ENCODE measurements at regions not wholly inside any gene's neighbourhood (a gene's known extent, or its start where the extent isn't known, plus 50 kb on each side); places are given as distances from the start of the nearest gene placed in this dataset.

DNA sequence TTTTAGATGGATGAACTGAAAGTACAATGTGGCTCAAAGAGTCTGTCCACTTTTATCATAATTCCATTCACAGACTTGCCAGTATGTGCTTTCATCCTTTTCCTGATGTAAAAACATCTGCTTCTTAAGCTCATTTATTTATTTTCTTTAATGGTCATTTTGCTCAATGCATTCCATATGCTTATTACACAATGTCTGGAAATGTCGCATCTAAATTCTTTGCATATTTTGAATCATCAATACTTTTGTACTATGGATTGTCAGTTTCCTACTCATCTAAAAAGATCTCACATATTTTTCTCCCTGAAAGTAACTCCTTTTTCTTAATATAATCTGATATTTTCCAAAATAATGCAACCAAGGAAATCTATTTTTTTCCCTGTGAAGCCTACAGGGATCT lies 1315.8 kb downstream of the EFNB2 start:
- H2AK5ac ChIP-seq (ENCODE audit: low read depth, low read length): no peak overlapping the region
- no peak overlapping the region for H2AFZ ChIP-seq (ENCODE audit: low read length)
- no peak overlapping the region for H4K5ac ChIP-seq (ENCODE audit: insufficient read length, low read depth, low read length)
- no peak overlapping the region for H3K4ac ChIP-seq (replicated peaks; ENCODE audit: insufficient read length, low read depth, low read length)
- no peak overlapping the region for H2BK120ac ChIP-seq (replicated peaks; ENCODE audit: low read depth, low read length)
- no peak overlapping the region for H3K23ac ChIP-seq (ENCODE audit: insufficient read length)
- H3K79me2 ChIP-seq (ENCODE audit: control insufficient read depth in 1 of 2, insufficient read depth in 2 of 2, low read length in 2 of 2): no peaks in the 10 kb centered on the region
- no peaks in the 10 kb centered on the region for H3K27me3 ChIP-seq (replicated peaks in 1 of 4; ENCODE audit: control insufficient read depth in 3 of 4, extremely low read depth in 1 of 4, insufficient read depth in 3 of 4, low read length in 3 of 4)
- no peak overlapping the region for H3K18ac ChIP-seq (ENCODE audit: extremely low read depth, low read length)
- H3K4me1 ChIP-seq (replicated peaks in 1 of 4; ENCODE audit: control insufficient read depth in 3 of 4, insufficient read depth in 4 of 4, low read length in 3 of 4): no peaks in the 10 kb centered on the region
- no peaks in the 10 kb centered on the region for H4K20me1 ChIP-seq (replicated peaks in 1 of 2; ENCODE audit: control insufficient read depth in 1 of 2, insufficient read depth in 2 of 2, low read length in 2 of 2)
- no peak overlapping the region for H3K4me3 ChIP-seq (ENCODE audit: extremely low read depth in 1 of 4, insufficient read depth in 2 of 4, low read depth in 3 of 4, low read length in 4 of 4)
- no peak overlapping the region for H3K14ac ChIP-seq (ENCODE audit: insufficient read length)
- no peaks in the 10 kb centered on the region for H3K36me3 ChIP-seq (ENCODE audit: control insufficient read depth in 2 of 4, insufficient read depth in 4 of 4, low read length in 3 of 4)
- H3K79me1 ChIP-seq (ENCODE audit: low read depth, low read length): no peaks in the 10 kb centered on the region
- H2BK5ac ChIP-seq (ENCODE audit: low read depth, low read length): no peak overlapping the region
- ChIA-PET POLR2A (ENCODE audit: partially characterized antibody) (no interaction called here), CTCF (ENCODE audit: partially characterized antibody) (interaction anchor here (0.6 to 0.7 kb wide), 2 partner anchors 17 to 116 kb away, joined by 3 read pairs; no protein-coding TSS in a partner anchor)
- WGBS, 2 experiments (ENCODE audit: extremely low coverage in 1 of 2, insufficient coverage in 1 of 2, insufficient read length in 1 of 2, insufficient replicate concordance in 2 of 2, low coverage in 1 of 2, low lambda C conversion rate in 2 of 2, missing lambda C conversion rate in 1 of 2): 95% methylated on average over 1 of the region's 1 CpG; no CpG with 5 or more reads in 1 of the 2 experiments
- DNase-seq (ENCODE audit: low read depth in 1 of 2, low spot score in 2 of 2) (no peak), FAIRE-seq (no peak)
- H3K4me2 ChIP-seq (ENCODE audit: insufficient read depth in 1 of 2, low read depth in 2 of 2, low read length in 2 of 2): no peak overlapping the region
- no peak overlapping the region for H3K9ac ChIP-seq (replicated peaks in 1 of 4; ENCODE audit: extremely low read depth in 1 of 4, low read depth in 3 of 4, low read length in 3 of 4)
- no peak overlapping the region for H2BK15ac ChIP-seq (ENCODE audit: low read length)
- no peak overlapping the region for H4K8ac ChIP-seq (ENCODE audit: extremely low read depth, insufficient read depth, low read length)
- H3K27ac ChIP-seq (ENCODE audit: low read depth, low read length): no peak overlapping the region
- no peak overlapping the region for H2BK12ac ChIP-seq (ENCODE audit: low read depth, low read length)
- no peak overlapping the region for H2BK20ac ChIP-seq (ENCODE audit: low read length)
- no peaks in the 10 kb centered on the region for H3K23me2 ChIP-seq (ENCODE audit: low read depth, low read length)
- H3K56ac ChIP-seq (replicated peaks; ENCODE audit: insufficient read length, low read depth, low read length): no peak overlapping the region
- H3K9me3 ChIP-seq (ENCODE audit: insufficient read depth in 2 of 2, low read depth in 1 of 2, low read length in 1 of 2): no peaks in the 10 kb centered on the region
- no peak overlapping the region for H4K91ac ChIP-seq (replicated peaks; ENCODE audit: insufficient read length, low read length)
- TF ChIP-seq ZNF274 (IDR thresholded peaks at IDR 0.05; ENCODE audit: borderline replicate concordance, extremely low read depth, low read length) (no peak), SP4 (IDR thresholded peaks at IDR 0.05; ENCODE audit: low read length) (no peak)
